Upper lobe of right lung (tissue), 1 donor: ENCODE measurements at regions not wholly inside any gene's neighbourhood (a gene's known extent, or its start where the extent isn't known, plus 50 kb on each side); places are given as distances from the start of the nearest gene placed in this dataset.
"Not testable (repeated sequence)": the region's sequence is repeated elsewhere in the genome, so short reads cannot be mapped to it uniquely, and the experiment has no call there.

ENCODE experiments used
- ATAC-seq: fragments of 200-7000 bp; cut with Tn5 transposase; one replicate; pipeline ENCODE4 v1.9.1; 2020; ENCODE audit warnings: mild to moderate bottlenecking, moderate library complexity
- DNase-seq: peaks from one replicate; pipeline ENCODE4 v3.0.0-alpha.2; 2020
- H3K27ac ChIP-seq: fragments of 200-600 bp; one replicate; pipeline ENCODE4 v1.8.0; 2022
- H3K27me3 ChIP-seq: fragments of 200-600 bp; one replicate; pipeline ENCODE4 v1.8.0; 2022; ENCODE audit warnings: mild to moderate bottlenecking
- H3K36me3 ChIP-seq: fragments of 200-600 bp; one replicate; pipeline ENCODE4 v1.8.0; 2022
- H3K4me1 ChIP-seq: fragments of 200-600 bp; one replicate; pipeline ENCODE4 v1.8.0; 2022
- H3K4me3 ChIP-seq: fragments of 200-600 bp; one replicate; pipeline ENCODE4 v1.8.0; 2022; ENCODE audit warnings: mild to moderate bottlenecking
- H3K9me3 ChIP-seq: fragments of 200-600 bp; one replicate; pipeline ENCODE4 v1.8.0; 2022
- CTCF ChIP-seq: fragments of 200-600 bp; IDR thresholded peaks from one replicate; pipeline ENCODE4 v1.8.0; 2022; ENCODE audit warnings: antibody characterized with exemption
- intact Hi-C: fragments of 100-400 bp; cut with DNase I; formaldehyde crosslinking; loops from one replicate; pipeline ENCODE4 v1.11.0; 2022
- donor health status: DM: no; HTN: yes; CAD: no; lungs with severe emphysema.

GRCh38 chr5:15002173-15002572, 130.6 kb upstream of the ANKH start:
- Histone ChIP-seq H3K36me3 (no peaks in the 10 kb centered on the region), H3K27ac (no peak overlapping the region), H3K27me3 (no peaks in the 10 kb centered on the region), H3K4me1 (no peaks in the 10 kb centered on the region), H3K9me3 (no peaks in the 10 kb centered on the region), H3K4me3 (no peak overlapping the region)
- ATAC-seq = no peak
- intact Hi-C loops = no loop called here
- no peak for DNase-seq
- no peak for TF ChIP-seq CTCF

GRCh38 chr5:15001517-15001916, 129.9 kb upstream of the ANKH start:
- H3K9me3 ChIP-seq = no peaks in the 10 kb centered on the region
- no peaks in the 10 kb centered on the region for H3K4me1 ChIP-seq
- no peaks in the 10 kb centered on the region for H3K36me3 ChIP-seq
- no peak for TF ChIP-seq CTCF
- H3K27ac ChIP-seq = no peak overlapping the region
- DNase-seq = no peak
- H3K27me3 ChIP-seq = no peaks in the 10 kb centered on the region
- H3K4me3 ChIP-seq = no peak overlapping the region
- ATAC-seq = no peak
- intact Hi-C loops = no loop called here

- no peak overlapping the region for H3K4me3 ChIP-seq
- no peak overlapping the region for H3K27ac ChIP-seq
- H3K27me3 ChIP-seq = no peaks in the 10 kb centered on the region
- ATAC-seq (peak; percentile 70), DNase-seq (no peak)
- TF ChIP-seq CTCF = no peak
- no peaks in the 10 kb centered on the region for H3K36me3 ChIP-seq
- H3K9me3 ChIP-seq = no peaks in the 10 kb centered on the region
- no peaks in the 10 kb centered on the region for H3K4me1 ChIP-seq
- intact Hi-C loops = no loop called here
These were observed 126.9 kb upstream of the ANKH start for GRCh38 chr5:14998491-14998890.

GRCh38 chr5:14996997-14997396, 125.4 kb upstream of the ANKH start:
- intact Hi-C loops = no loop called here
- no peaks in the 10 kb centered on the region for H3K36me3 ChIP-seq
- TF ChIP-seq CTCF = no peak
- no peaks in the 10 kb centered on the region for H3K4me1 ChIP-seq
- no peak overlapping the region for H3K27ac ChIP-seq
- peak; percentile 61 for ATAC-seq
- no peak overlapping the region for H3K4me3 ChIP-seq
- H3K27me3 ChIP-seq = no peaks in the 10 kb centered on the region
- no peak for DNase-seq
- no peaks in the 10 kb centered on the region for H3K9me3 ChIP-seq

GRCh38 chr5:14995229-14995628, 123.7 kb upstream of the ANKH start:
- intact Hi-C loops = no loop called here
- no peaks in the 10 kb centered on the region for H3K27me3 ChIP-seq
- no peak overlapping the region for H3K27ac ChIP-seq
- no peaks in the 10 kb centered on the region for H3K9me3 ChIP-seq
- TF ChIP-seq CTCF = no peak
- no peak for ATAC-seq
- H3K4me3 ChIP-seq = no peak overlapping the region
- no peaks in the 10 kb centered on the region for H3K4me1 ChIP-seq
- H3K36me3 ChIP-seq = no peaks in the 10 kb centered on the region
- no peak for DNase-seq

- intact Hi-C loops, DNase-seq, ATAC-seq, H3K27me3 ChIP-seq, H3K36me3 ChIP-seq, H3K9me3 ChIP-seq, H3K4me1 ChIP-seq, H3K27ac ChIP-seq: not testable (repeated sequence)
- peak overlapping the region; percentile 33 for H3K4me3 ChIP-seq
These were observed 122.0 kb upstream of the ANKH start for GRCh38 chr5:14993459-14994133.

GRCh38 chr5:14992751-14993458, 121.3 kb upstream of the ANKH start:
- H3K27me3 ChIP-seq, H3K36me3 ChIP-seq, H3K27ac ChIP-seq, H3K4me1 ChIP-seq, intact Hi-C loops, H3K9me3 ChIP-seq, ATAC-seq, DNase-seq: not testable (repeated sequence)
- H3K4me3 ChIP-seq = peak overlapping the region; percentile 33
